H1 (cell line): ENCODE measurements at regions not wholly inside any gene's neighbourhood (a gene's known extent, or its start where the extent isn't known, plus 50 kb on each side); places are given as distances from the start of the nearest gene placed in this dataset.

ENCODE experiments used
- CTCF ChIA-PET: fragments of 300-600 bp; sonication (Branson Sonifier 250); formaldehyde crosslinking; loops from one replicate; lab custom pipeline; 2021; ENCODE audit not compliant: partially characterized antibody; lab: Charles Lee
- POLR2A ChIA-PET: fragments of 300-600 bp; sonication (Branson Sonifier 250); formaldehyde crosslinking; loops from one replicate; lab custom pipeline; 2021; ENCODE audit warnings: inconsistent platforms; ENCODE audit not compliant: partially characterized antibody; lab: Charles Lee
- DNase-seq, 2 experiments: peaks; one replicate each; pipeline versions ENCODE4 v3.0.0 to v3.0.0-alpha.2; 2010 to 2022; ENCODE audit warnings: low spot score in 2 of 2, low read depth in 1 of 2, mixed read lengths in 1 of 2
- FAIRE-seq: peaks from 2 replicates; lab custom pipeline; 2011; peaks lifted over from hg19 to GRCh38; lab: Jason Lieb, UNC
- H2AFZ ChIP-seq: 2 replicates; pipeline ENCODE4 v1.8.1; 2012; ENCODE audit warnings: low read length, inconsistent platforms
- H2AK5ac ChIP-seq: 2 replicates; pipeline ENCODE4 v1.6.1; 2013; ENCODE audit warnings: low read depth, low read length
- H2BK120ac ChIP-seq: replicated peaks from 2 replicates; pipeline ENCODE3; 2013; ENCODE audit warnings: low read depth, low read length, inconsistent platforms
- H2BK12ac ChIP-seq: 2 replicates; pipeline ENCODE4 v1.6.1; 2013; ENCODE audit warnings: low read depth, low read length
- H2BK15ac ChIP-seq: 2 replicates; pipeline ENCODE4 v1.6.1; 2013; ENCODE audit warnings: low read length
- H2BK20ac ChIP-seq: 2 replicates; pipeline ENCODE4 v1.6.1; 2013; ENCODE audit warnings: low read length
- H2BK5ac ChIP-seq: 2 replicates; pipeline ENCODE4 v1.6.1; 2013; ENCODE audit warnings: low read depth, low read length
- H3K14ac ChIP-seq: 2 replicates; pipeline ENCODE4 v1.6.1; 2013; ENCODE audit warnings: inconsistent platforms; ENCODE audit not compliant: insufficient read length
- H3K18ac ChIP-seq: 2 replicates; pipeline ENCODE4 v1.6.1; 2013; ENCODE audit warnings: low read length; ENCODE audit errors: extremely low read depth
- H3K23ac ChIP-seq: 2 replicates; pipeline ENCODE4 v1.6.1; 2013; ENCODE audit warnings: inconsistent platforms; ENCODE audit not compliant: insufficient read length
- H3K23me2 ChIP-seq: 2 replicates; pipeline ENCODE4 v1.6.1; 2013; ENCODE audit warnings: low read depth, low read length
- H3K27ac ChIP-seq: 2 replicates; pipeline ENCODE4 v1.6.1; 2011; ENCODE audit warnings: low read depth, low read length, inconsistent platforms
- H3K27me3 ChIP-seq, 4 experiments: replicated peaks in 1 of 4; 1 replicate in 1 of 4; 2 replicates in 3 of 4; pipeline versions ENCODE4 v1.6.1 to v1.8.1; 2011 to 2013; ENCODE audit warnings: low read length in 3 of 4, mild to moderate bottlenecking in 3 of 4, inconsistent platforms in 2 of 4, mixed read lengths in 2 of 4, moderate library complexity in 1 of 4; ENCODE audit not compliant: control insufficient read depth in 3 of 4, insufficient read depth in 3 of 4; ENCODE audit errors: extremely low read depth in 1 of 4
- H3K36me3 ChIP-seq, 4 experiments: 2 replicates each; pipeline versions ENCODE4 v1.6.1 to v1.8.1; 2011 to 2013; ENCODE audit warnings: mild to moderate bottlenecking in 4 of 4, low read length in 3 of 4, moderate library complexity in 2 of 4, control low read depth in 1 of 4, inconsistent platforms in 1 of 4; ENCODE audit not compliant: insufficient read depth in 4 of 4, control insufficient read depth in 2 of 4
- H3K4ac ChIP-seq: replicated peaks from 2 replicates; pipeline ENCODE3; 2013; ENCODE audit warnings: low read length, low read depth, mixed read lengths, inconsistent platforms; ENCODE audit not compliant: insufficient read length
- H3K4me1 ChIP-seq, 4 experiments: replicated peaks in 1 of 4; 1 replicate in 1 of 4; 2 replicates in 3 of 4; pipeline versions ENCODE4 v1.6.1 to v1.8.1; 2011 to 2013; ENCODE audit warnings: low read length in 3 of 4, inconsistent platforms in 2 of 4, mixed read lengths in 1 of 4; ENCODE audit not compliant: insufficient read depth in 4 of 4, control insufficient read depth in 3 of 4
- H3K4me2 ChIP-seq, 2 experiments: 2 replicates each; pipeline versions ENCODE4 v1.6.1 to v1.8.1; 2011 to 2013; ENCODE audit warnings: low read depth in 2 of 2, low read length in 2 of 2, control low read depth in 1 of 2, inconsistent platforms in 1 of 2, mild to moderate bottlenecking in 1 of 2; ENCODE audit not compliant: insufficient read depth in 1 of 2
- H3K4me3 ChIP-seq, 4 experiments: fragments of 200-600, 300-600 bp in 1 of 4; sonication (generic), shearing (Covaris generic), sonication (Bioruptor Twin) in 1 of 4; 2 replicates each; pipeline versions ENCODE4 v1.5.1 to v1.8.1; 2011 to 2016; ENCODE audit warnings: low read length in 4 of 4, low read depth in 3 of 4, control low read depth in 2 of 4, inconsistent platforms in 2 of 4, mild to moderate bottlenecking in 2 of 4, mixed read lengths in 1 of 4, moderate library complexity in 1 of 4; ENCODE audit not compliant: insufficient read depth in 2 of 4; ENCODE audit errors: extremely low read depth in 1 of 4
- H3K56ac ChIP-seq: replicated peaks from 2 replicates; pipeline ENCODE3; 2013; ENCODE audit warnings: low read depth, mild to moderate bottlenecking, mixed read lengths, low read length, inconsistent platforms; ENCODE audit not compliant: insufficient read length
- H3K79me1 ChIP-seq: 2 replicates; pipeline ENCODE4 v1.6.1; 2013; ENCODE audit warnings: low read depth, low read length, control low read depth
- H3K79me2 ChIP-seq, 2 experiments: 2 replicates each; pipeline versions ENCODE4 v1.6.1 to v1.8.1; 2012 to 2013; ENCODE audit warnings: low read length in 2 of 2, mild to moderate bottlenecking in 2 of 2, inconsistent platforms in 1 of 2; ENCODE audit not compliant: insufficient read depth in 2 of 2, control insufficient read depth in 1 of 2
- H3K9ac ChIP-seq, 4 experiments: replicated peaks in 1 of 4; 1 replicate in 1 of 4; 2 replicates in 3 of 4; pipeline versions ENCODE4 v1.6.1 to v1.8.1; 2011 to 2013; ENCODE audit warnings: low read depth in 3 of 4, low read length in 3 of 4, control low read depth in 2 of 4, mild to moderate bottlenecking in 2 of 4, moderate library complexity in 2 of 4, inconsistent platforms in 1 of 4; ENCODE audit errors: extremely low read depth in 1 of 4
- H3K9me3 ChIP-seq, 2 experiments: 2 replicates each; pipeline versions ENCODE4 v1.6.1 to v1.8.1; 2012 to 2013; ENCODE audit warnings: mild to moderate bottlenecking in 2 of 2, moderate library complexity in 2 of 2, control low read depth in 1 of 2, inconsistent platforms in 1 of 2, low read depth in 1 of 2, low read length in 1 of 2, mixed read lengths in 1 of 2; ENCODE audit not compliant: insufficient read depth in 2 of 2
- H4K20me1 ChIP-seq, 2 experiments: replicated peaks in 1 of 2; 2 replicates each; pipeline versions ENCODE3 to v1.8.1; 2011 to 2013; ENCODE audit warnings: inconsistent platforms in 2 of 2, low read length in 2 of 2, mild to moderate bottlenecking in 1 of 2; ENCODE audit not compliant: insufficient read depth in 2 of 2, control insufficient read depth in 1 of 2
- H4K5ac ChIP-seq: 2 replicates; pipeline ENCODE4 v1.6.1; 2013; ENCODE audit warnings: low read length, low read depth, mixed read lengths, inconsistent platforms; ENCODE audit not compliant: insufficient read length
- H4K8ac ChIP-seq: 2 replicates; pipeline ENCODE4 v1.8.0; 2013; ENCODE audit warnings: mild to moderate bottlenecking, moderate library complexity, low read length, inconsistent platforms; ENCODE audit not compliant: insufficient read depth; ENCODE audit errors: extremely low read depth
- H4K91ac ChIP-seq: replicated peaks from 2 replicates; pipeline ENCODE3; 2013; ENCODE audit warnings: low read length, mixed read lengths, inconsistent platforms; ENCODE audit not compliant: insufficient read length
- CREB1 ChIP-seq: IDR thresholded peaks from 2 replicates; pipeline ENCODE4 v1.6.1; 2012; ENCODE audit warnings: inconsistent platforms
- E2F6 ChIP-seq: IDR thresholded peaks from 2 replicates; pipeline ENCODE4 v1.6.1; 2012; ENCODE audit warnings: inconsistent platforms
- EP300 ChIP-seq, 2 experiments: IDR thresholded peaks; 1 replicate in 1 of 2; 2 replicates in 1 of 2; pipeline ENCODE4 v1.6.1; 2011 to 2012; ENCODE audit warnings: low read depth in 2 of 2, low read length in 2 of 2, mild to moderate bottlenecking in 2 of 2, borderline replicate concordance in 1 of 2, inconsistent platforms in 1 of 2, moderate library complexity in 1 of 2
- EZH2 ChIP-seq: fragments of 200-600 bp; sonication (generic); IDR thresholded peaks from 2 replicates; pipeline ENCODE4 v1.7.1; 2012; ENCODE audit warnings: low read depth, mild to moderate bottlenecking, moderate library complexity, low read length, inconsistent platforms; ENCODE audit not compliant: severe bottlenecking
- FOSL1 ChIP-seq: IDR thresholded peaks from 2 replicates; pipeline ENCODE4 v1.6.1; 2011; ENCODE audit warnings: mild to moderate bottlenecking, low read depth, low read length, moderate library complexity; ENCODE audit not compliant: insufficient read depth
- JUND ChIP-seq: IDR thresholded peaks from 2 replicates; pipeline ENCODE4 v1.6.1; 2011; ENCODE audit warnings: mild to moderate bottlenecking, improper control_type of control experiment, low read length
- KDM1A ChIP-seq: fragments of 200-600, 300-600 bp; sonication (generic); IDR thresholded peaks from 2 replicates; pipeline ENCODE4 v1.7.1; 2016; ENCODE audit warnings: mild to moderate bottlenecking, low read length, borderline replicate concordance
- KDM4A ChIP-seq: IDR thresholded peaks from one replicate; pipeline ENCODE4 v1.7.1; 2012; ENCODE audit warnings: low read depth, mild to moderate bottlenecking, moderate library complexity, low read length, inconsistent platforms; ENCODE audit not compliant: severe bottlenecking
- KDM5A ChIP-seq: fragments of 200-600 bp; IDR thresholded peaks from 2 replicates; pipeline ENCODE4 v1.7.1; 2012; ENCODE audit warnings: mild to moderate bottlenecking, low read length, inconsistent platforms, mixed read lengths
- MAFK ChIP-seq: IDR thresholded peaks from 2 replicates; pipeline ENCODE4 v1.6.1; 2012; ENCODE audit warnings: low read depth, mild to moderate bottlenecking, improper control_type of control experiment, low read length
- SUZ12 ChIP-seq: fragments of 200-600 bp; sonication (generic); IDR thresholded peaks from 2 replicates; pipeline ENCODE4 v1.6.1; 2012; ENCODE audit warnings: mild to moderate bottlenecking, inconsistent platforms, low read length, moderate library complexity, mixed read lengths
- TCF12 ChIP-seq: IDR thresholded peaks from 2 replicates; pipeline ENCODE4 v1.6.1; 2011; ENCODE audit warnings: low read depth, mild to moderate bottlenecking, low read length
- WGBS, 2 experiments: shearing (Covaris generic) in 1 of 2; methylation state at CpG; one replicate each; pipeline versions ENCODE4 v1.1.6 to v1.1.7; 2013 to 2015; ENCODE audit warnings: low lambda C conversion rate in 2 of 2, mixed read lengths in 2 of 2, inconsistent platforms in 1 of 2, low coverage in 1 of 2, missing lambda C conversion rate in 1 of 2; ENCODE audit not compliant: insufficient replicate concordance in 2 of 2, insufficient coverage in 1 of 2, insufficient read length in 1 of 2; ENCODE audit errors: extremely low coverage in 1 of 2, missing lambda C conversion rate in 1 of 2; 5-methylcytosine and 5-hydroxymethylcytosine counted together

GRCh38 chr17:34730816-34731215 lies 151.4 kb downstream of the TMEM132E start:
- Histone ChIP-seq H3K27me3 (no peaks in the 10 kb centered on the region; a peak in 1 of 7 replicates), H2BK5ac (no peak overlapping the region), H3K23me2 (no peaks in the 10 kb centered on the region), H3K56ac (no peak overlapping the region), H4K20me1 (no peaks in the 10 kb centered on the region), H3K27ac (no peak overlapping the region), H4K8ac (no peak overlapping the region), H4K91ac (no peak overlapping the region), H3K9ac (no peak overlapping the region), H2BK15ac (no peak overlapping the region), H3K4me2 (no peak overlapping the region), H3K4me1 (no peaks in the 10 kb centered on the region; a peak in 1 of 7 replicates), H3K23ac (no peak overlapping the region), H2AFZ (no peak overlapping the region), H3K14ac (no peak overlapping the region), H3K79me2 (no peaks in the 10 kb centered on the region), H2BK20ac (no peak overlapping the region), H3K79me1 (no peaks in the 10 kb centered on the region), H2AK5ac (no peak overlapping the region), H2BK120ac (no peak overlapping the region), H3K4me3 (no peak overlapping the region), H4K5ac (no peak overlapping the region), H3K9me3 (peaks cover 4 to 5% of the 10 kb centered on the region in 2 experiments; a peak in 1 of 4 replicates), H3K36me3 (no peaks in the 10 kb centered on the region), H3K4ac (no peak overlapping the region), H2BK12ac (no peak overlapping the region), H3K18ac (no peak overlapping the region; the same call in 1 of the 2 replicates)
- POLR2A ChIA-PET, result no interaction called here
- CTCF ChIA-PET, result interaction anchor here (0.6 to 1.6 kb wide), 7 partner anchors 8 to 211 kb away, joined by 3 to 5 read pairs (median 3); no protein-coding TSS in a partner anchor
- TF ChIP-seq EP300 (IDR thresholded peaks at IDR 0.05; ENCODE audit: borderline replicate concordance in 1 of 2, low read depth in 2 of 2, low read length in 2 of 2) (no peak), TCF12 (no peak), CREB1 (no peak), EZH2 (no peak), KDM1A (no peak), KDM4A (no peak), JUND (no peak), SUZ12 (no peak), E2F6 (no peak), MAFK (no peak), FOSL1 (no peak), KDM5A (no peak)
- WGBS, 2 experiments, result 93% methylated on average over 3 of the region's 3 CpGs; no CpG with 5 or more reads in 1 of the 2 experiments
- DNase-seq (no peak), FAIRE-seq (no peak)
